A673 (cell line): ENCODE measurements at regions not wholly inside any gene's neighbourhood (a gene's known extent, or its start where the extent isn't known, plus 50 kb on each side); places are given as distances from the start of the nearest gene placed in this dataset.

Experiments used
- EZH2 ChIP-seq: fragments of 200-600 bp; sonication (generic); IDR thresholded peaks from 2 replicates; pipeline ENCODE4 v1.6.1; 2017; ENCODE audit warnings: borderline replicate concordance, low read depth, mild to moderate bottlenecking, mixed read lengths, antibody characterized with exemption, low read length; ENCODE audit not compliant: poor library complexity, severe bottlenecking
- TF ChIP-seq, protein P1 (sequence below): fragments of 300-800, 200-600 bp; sonication (generic); conservative IDR thresholded peaks from 2 replicates; pipeline ENCODE4 v1.5.1; 2017; ENCODE audit warnings: low read depth, mild to moderate bottlenecking, antibody characterized with exemption, low read length, moderate library complexity, mixed read lengths

DNA sequence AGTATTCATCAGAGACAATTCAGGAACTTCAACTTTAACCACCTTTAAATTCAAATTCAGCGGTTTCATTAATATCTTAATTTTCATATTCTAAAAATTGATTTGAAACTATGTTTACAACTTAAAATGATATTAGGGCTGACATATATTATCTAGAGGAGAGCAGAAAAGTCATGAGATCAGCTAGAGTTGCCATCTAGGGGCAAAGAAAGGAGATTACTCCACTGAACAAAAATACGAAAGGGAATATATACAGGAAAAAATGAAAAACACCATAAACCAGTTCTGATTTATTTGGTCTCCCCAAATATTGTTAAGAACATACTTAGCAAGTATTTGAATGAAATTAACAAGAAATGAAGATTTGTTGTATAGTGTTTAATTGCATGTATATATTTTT, 946.3 kb downstream of the DTWD2 start:
- TF ChIP-seq, protein P1, sequence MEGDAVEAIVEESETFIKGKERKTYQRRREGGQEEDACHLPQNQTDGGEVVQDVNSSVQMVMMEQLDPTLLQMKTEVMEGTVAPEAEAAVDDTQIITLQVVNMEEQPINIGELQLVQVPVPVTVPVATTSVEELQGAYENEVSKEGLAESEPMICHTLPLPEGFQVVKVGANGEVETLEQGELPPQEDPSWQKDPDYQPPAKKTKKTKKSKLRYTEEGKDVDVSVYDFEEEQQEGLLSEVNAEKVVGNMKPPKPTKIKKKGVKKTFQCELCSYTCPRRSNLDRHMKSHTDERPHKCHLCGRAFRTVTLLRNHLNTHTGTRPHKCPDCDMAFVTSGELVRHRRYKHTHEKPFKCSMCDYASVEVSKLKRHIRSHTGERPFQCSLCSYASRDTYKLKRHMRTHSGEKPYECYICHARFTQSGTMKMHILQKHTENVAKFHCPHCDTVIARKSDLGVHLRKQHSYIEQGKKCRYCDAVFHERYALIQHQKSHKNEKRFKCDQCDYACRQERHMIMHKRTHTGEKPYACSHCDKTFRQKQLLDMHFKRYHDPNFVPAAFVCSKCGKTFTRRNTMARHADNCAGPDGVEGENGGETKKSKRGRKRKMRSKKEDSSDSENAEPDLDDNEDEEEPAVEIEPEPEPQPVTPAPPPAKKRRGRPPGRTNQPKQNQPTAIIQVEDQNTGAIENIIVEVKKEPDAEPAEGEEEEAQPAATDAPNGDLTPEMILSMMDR, result peak; percentile 16; the same call in 1 of the 2 replicates
- TF ChIP-seq EZH2, result no peak
